Stomach (tissue), 4 donors: ENCODE measurements at regions not wholly inside any gene's neighbourhood (a gene's known extent, or its start where the extent isn't known, plus 50 kb on each side); places are given as distances from the start of the nearest gene placed in this dataset.

ENCODE experiments used
- EP300 ChIP-seq: sonication (generic); formaldehyde crosslinking; IDR thresholded peaks from one replicate; pipeline ENCODE4 v1.6.1; 2017; ENCODE audit warnings: antibody characterized with exemption
- POLR2A ChIP-seq, 4 donors: fragments of 450-650 bp; IDR thresholded peaks; one replicate each; pipeline ENCODE4 v1.6.1; 2016; ENCODE audit warnings: antibody characterized with exemption in 4 of 4, control low read depth in 2 of 4, mild to moderate bottlenecking in 1 of 4, moderate library complexity in 1 of 4
- POLR2AphosphoS5 ChIP-seq, 3 donors: sonication (generic); formaldehyde crosslinking; IDR thresholded peaks; one replicate each; pipeline ENCODE4 v1.6.1; 2016; ENCODE audit warnings: antibody characterized with exemption in 3 of 3
- TF ChIP-seq, protein P1 (sequence below), 7 experiments: fragments of 450-650 bp in 4 of 7; fragments of 200-600 bp in 3 of 7; sonication (generic) in 3 of 7; IDR thresholded peaks; one replicate each; pipeline ENCODE4 v1.5.1; 2016 to 2019; ENCODE audit warnings: antibody characterized with exemption in 7 of 7, control low read depth in 2 of 7, mild to moderate bottlenecking in 1 of 7

- TF ChIP-seq POLR2A (IDR thresholded peaks at IDR 0.05) (no peak), EP300 (no peak), POLR2AphosphoS5 (IDR thresholded peaks at IDR 0.05) (no peak)
- TF ChIP-seq, protein P1, sequence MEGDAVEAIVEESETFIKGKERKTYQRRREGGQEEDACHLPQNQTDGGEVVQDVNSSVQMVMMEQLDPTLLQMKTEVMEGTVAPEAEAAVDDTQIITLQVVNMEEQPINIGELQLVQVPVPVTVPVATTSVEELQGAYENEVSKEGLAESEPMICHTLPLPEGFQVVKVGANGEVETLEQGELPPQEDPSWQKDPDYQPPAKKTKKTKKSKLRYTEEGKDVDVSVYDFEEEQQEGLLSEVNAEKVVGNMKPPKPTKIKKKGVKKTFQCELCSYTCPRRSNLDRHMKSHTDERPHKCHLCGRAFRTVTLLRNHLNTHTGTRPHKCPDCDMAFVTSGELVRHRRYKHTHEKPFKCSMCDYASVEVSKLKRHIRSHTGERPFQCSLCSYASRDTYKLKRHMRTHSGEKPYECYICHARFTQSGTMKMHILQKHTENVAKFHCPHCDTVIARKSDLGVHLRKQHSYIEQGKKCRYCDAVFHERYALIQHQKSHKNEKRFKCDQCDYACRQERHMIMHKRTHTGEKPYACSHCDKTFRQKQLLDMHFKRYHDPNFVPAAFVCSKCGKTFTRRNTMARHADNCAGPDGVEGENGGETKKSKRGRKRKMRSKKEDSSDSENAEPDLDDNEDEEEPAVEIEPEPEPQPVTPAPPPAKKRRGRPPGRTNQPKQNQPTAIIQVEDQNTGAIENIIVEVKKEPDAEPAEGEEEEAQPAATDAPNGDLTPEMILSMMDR (IDR thresholded peaks at IDR 0.05): no peak
Measured at GRCh38 chr6:2305951-2306350, 60.5 kb upstream of the GMDS start.
